SHP77 treated with DMSO at 0.1 percent for 48 hours (cell line): ENCODE measurements at regions not wholly inside any gene's neighbourhood (a gene's known extent, or its start where the extent isn't known, plus 50 kb on each side); places are given as distances from the start of the nearest gene placed in this dataset.

ENCODE experiments used
- DNase-seq: peaks from one replicate; lab custom pipeline; 2025; lab: John Stamatoyannopoulos, UW

DNA sequence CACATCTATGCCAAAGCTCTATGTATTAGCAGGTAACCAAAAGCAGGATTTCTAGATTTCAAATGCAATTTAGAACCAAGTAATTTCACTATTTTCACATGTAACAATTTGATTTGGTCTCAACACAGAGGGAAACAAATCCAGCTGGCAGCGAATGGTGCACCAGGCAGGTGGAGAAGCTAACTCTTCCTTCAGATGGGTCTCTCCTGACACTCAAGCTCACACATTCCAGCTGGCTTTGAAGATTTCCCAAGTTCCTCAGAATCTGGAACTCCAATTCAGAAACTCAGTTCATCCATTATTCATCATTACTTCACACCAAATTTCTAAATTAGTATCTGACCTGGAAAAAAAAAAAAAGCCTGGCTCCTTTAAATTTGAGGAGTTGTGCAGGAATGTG is 318.1 kb upstream of the NECTIN3 start:
- DNase-seq: no peak

GRCh38 chr3:110754212-110754916 is 317.3 kb upstream of the NECTIN3 start:
- no peak for DNase-seq

GRCh38 chr3:110755345-110755744 is 316.3 kb upstream of the NECTIN3 start:
- no peak for DNase-seq

DNA sequence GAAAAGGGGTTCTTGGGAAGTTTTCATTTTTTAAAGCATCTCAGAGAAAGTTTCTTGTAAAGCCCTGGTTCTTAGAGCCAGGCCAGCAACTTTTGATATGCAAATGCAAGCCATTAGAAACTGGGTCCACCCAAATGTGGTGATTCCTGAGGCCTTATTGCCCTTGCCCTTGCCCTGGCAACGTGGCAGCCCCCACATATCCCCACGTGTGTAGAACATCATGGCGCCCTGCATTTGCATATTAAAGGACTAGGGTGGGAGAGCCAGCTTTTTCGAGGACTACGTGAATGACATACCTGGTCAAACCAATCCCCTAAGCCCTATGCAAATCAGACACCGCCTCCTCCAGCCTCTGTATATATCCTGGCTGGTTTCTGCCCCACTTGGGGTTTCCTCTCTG is 314.9 kb upstream of the NECTIN3 start:
- no peak for DNase-seq

- DNase-seq: no peak
These were observed 313.4 kb upstream of the NECTIN3 start for GRCh38 chr3:110758208-110758607.

- DNase-seq: no peak
These were observed 304.5 kb upstream of the NECTIN3 start for GRCh38 chr3:110767156-110767555.

DNA sequence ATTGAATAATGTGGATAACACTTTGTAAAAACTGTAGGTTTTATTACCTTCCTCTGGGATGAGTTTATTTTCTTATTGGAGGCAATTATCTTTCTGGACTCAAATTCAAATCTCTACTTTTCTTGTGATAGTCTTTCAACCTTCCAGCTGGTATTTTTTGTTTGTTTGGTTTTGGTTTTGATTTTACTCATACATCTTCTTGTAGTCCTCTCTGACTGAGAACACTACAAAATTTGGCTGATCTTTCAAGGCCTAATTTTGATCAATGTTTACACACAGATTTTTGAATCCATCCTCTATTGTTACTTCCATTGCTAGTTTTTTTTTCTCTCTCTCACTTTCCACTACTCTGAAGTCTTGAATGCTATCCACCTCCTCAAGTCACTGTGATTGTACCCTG is 303.8 kb upstream of the NECTIN3 start:
- DNase-seq: no peak

GRCh38 chr3:110773413-110773954 is 298.1 kb upstream of the NECTIN3 start:
- no peak for DNase-seq

GRCh38 chr3:110774496-110775265 is 296.9 kb upstream of the NECTIN3 start:
- no peak for DNase-seq

DNA sequence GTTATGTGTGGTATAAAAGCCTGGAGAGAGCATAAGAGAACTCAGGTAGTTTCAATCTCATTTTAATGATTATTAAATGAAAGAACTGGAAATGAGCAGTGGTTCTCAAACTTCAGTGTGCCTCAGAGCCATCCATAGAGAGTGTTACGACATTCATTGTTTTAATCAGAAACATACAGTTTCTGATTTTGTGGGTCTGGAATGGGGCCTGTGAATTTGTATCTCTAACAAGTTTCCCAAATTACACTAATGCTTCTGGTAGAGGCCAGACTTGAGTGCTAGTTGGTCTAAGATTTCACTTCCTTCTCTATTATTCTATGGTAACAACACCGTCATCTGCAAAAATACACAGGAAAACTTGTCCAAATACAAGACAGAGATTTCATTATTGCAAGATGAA is 292.0 kb upstream of the NECTIN3 start:
- no peak for DNase-seq

DNA sequence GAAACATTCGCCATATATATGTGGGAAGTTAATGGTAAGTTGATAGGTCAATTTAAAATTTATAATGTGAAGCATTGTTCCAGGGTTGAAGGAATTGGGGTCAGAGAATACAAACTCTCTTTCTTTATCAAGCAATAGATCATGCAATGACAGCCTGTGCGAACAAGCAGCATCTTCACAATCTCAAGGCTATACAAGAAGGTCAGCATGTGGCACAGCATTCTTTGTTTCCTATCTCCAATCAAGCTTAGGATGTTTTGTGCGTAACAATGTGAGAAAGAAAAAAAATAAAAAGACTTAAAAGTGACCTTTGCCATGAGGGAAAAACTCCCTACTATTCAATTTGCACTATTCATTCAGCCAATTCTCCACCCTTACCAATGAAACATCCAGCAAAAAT is 288.1 kb upstream of the NECTIN3 start:
- DNase-seq: no peak

GRCh38 chr3:110788794-110789193 is 282.8 kb upstream of the NECTIN3 start:
- no peak for DNase-seq

DNA sequence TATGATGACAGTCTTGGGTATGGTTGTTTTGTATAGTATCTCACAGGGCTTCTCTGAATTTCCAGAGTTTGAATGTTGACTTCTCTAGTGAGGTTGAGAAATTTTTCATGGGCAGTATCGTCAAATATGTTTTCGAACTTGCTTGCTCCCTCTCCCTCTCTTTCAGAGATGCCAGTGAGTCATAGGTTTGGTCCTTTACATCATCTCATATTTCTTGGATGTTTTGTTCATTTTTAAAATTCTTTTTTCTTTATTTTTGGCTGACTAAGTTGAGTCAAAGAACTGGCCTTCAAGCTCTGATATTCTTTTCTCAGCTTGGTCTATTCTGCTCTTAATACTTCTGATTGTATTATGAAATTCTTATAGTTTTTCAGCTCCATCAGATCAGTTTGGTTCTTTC is 282.3 kb upstream of the NECTIN3 start:
- no peak for DNase-seq

DNA sequence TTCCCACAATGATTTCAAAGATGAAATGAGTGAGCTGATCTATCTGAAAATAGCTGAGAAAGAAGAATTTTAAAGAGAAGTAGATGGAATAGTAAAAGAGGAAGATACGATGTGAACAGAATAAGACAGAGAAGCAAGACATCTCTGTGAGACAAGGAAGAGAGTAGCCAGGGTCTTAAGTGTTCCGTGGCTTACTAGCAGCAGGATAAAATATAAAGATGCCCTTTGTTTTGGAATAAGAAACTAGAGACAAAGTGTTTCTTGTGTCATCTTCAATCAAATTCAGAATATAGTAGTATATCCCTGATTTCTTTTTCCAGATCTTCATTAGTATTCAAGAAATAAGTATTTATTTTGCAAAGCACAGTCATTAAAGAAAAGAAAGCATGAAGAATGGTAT is 281.0 kb upstream of the NECTIN3 start:
- no peak for DNase-seq

- no peak for DNase-seq
These were observed 279.5 kb upstream of the NECTIN3 start for GRCh38 chr3:110791995-110792686.

DNA sequence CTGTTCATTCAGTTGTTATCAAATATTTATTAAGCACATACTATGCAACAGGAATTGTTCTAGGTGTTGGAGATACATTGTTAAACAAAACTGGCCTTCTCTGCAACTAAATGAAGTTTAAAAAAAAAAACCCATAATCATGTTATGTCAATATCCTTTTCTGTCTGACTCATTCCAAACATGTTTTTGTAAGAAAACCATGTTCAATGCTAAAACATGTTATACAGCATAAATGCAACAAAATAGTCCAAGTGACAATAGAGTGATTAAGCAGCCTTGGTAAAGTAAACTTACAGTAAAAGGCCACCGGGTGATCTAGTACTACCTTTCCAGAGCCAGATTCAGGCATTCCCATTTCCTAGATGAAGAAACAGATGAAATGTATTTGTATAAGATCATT is 278.0 kb upstream of the NECTIN3 start:
- no peak for DNase-seq

DNA sequence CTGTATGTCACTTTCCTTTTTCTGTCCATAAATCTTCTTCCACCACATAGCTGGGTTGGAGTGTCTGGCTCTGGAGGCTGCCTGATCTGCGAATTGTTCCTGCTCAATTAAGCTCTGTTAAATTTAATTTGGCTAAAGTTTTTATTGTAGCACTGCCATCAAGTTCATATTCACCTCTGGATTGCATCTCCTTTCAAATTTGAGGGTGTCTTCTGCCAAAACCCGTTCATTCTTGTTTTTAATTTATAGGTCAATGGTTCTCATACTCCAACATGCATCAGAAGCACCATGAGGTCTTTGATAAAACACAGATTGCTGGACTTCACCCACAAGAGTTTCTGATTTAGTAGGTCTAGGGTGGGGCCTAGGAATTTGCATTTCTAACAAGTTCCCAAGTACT is 276.5 kb upstream of the NECTIN3 start:
- no peak for DNase-seq

- no peak for DNase-seq
These were observed 272.3 kb upstream of the NECTIN3 start for GRCh38 chr3:110799271-110799670.

- no peak for DNase-seq
These were observed 266.8 kb upstream of the NECTIN3 start for GRCh38 chr3:110804856-110805255.

- no peak for DNase-seq
These were observed 264.7 kb upstream of the NECTIN3 start for GRCh38 chr3:110806924-110807323.

GRCh38 chr3:110808630-110809029 is 263.0 kb upstream of the NECTIN3 start:
- DNase-seq: no peak

DNA sequence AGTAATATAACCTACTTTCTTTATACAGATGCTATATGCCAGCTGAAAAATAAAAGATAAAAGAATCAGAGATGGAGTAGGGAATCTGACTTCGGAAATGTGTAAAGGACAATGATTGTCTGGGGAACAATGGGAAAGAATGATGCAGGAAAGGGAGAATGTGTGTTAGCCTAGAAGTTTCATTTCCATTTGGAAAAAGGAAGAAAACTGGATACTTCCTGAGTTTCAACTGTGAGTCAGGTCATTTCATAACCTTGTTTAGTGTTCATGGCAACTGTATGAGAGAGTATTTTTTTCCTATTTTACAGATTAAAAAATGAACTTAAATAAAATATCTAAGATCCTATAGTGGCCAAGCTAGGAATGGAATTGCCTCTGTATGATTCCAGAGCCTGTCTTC is 261.3 kb upstream of the NECTIN3 start:
- DNase-seq: no peak

DNA sequence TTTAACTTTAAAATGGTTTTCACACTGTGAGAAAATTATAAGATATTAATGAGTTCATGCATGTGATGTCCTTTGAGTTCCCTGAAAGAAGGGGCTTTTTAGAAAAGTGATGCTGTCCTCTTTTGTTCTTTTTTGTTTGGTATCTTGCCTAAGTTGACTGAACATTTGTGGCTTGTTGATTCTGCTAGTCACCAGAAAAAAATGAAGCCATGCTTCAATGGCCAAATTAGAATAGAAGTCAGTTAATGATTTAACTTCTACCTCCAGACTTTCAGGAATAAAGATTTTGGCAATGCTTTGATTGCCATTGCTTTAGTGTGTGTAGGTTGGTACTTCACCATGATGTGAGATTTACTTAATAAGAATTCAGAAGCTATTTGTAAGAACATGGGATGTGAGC is 260.6 kb upstream of the NECTIN3 start:
- DNase-seq: no peak
